ACC112 (cell line): ENCODE measurements at regions not wholly inside any gene's neighbourhood (a gene's known extent, or its start where the extent isn't known, plus 50 kb on each side); places are given as distances from the start of the nearest gene placed in this dataset.

Experiments
- H2AFZ ChIP-seq: fragments of 200-600 bp; sonication (generic); one replicate; pipeline ENCODE4 v1.6.0; 2017; ENCODE audit warnings: antibody characterized with exemption, low read length; ENCODE audit not compliant: unreplicated experiment
- H3K27ac ChIP-seq: fragments of 200-600 bp; sonication (generic); 2 replicates; pipeline ENCODE4 v1.5.1; 2014; ENCODE audit warnings: low read depth, mild to moderate bottlenecking, antibody characterized with exemption, low read length, moderate library complexity
- H3K27me3 ChIP-seq: fragments of 200-600 bp; sonication (generic); 2 replicates; pipeline ENCODE4 v1.6.1; 2014; ENCODE audit warnings: mild to moderate bottlenecking, antibody characterized with exemption, low read length, moderate library complexity, mixed read lengths; ENCODE audit not compliant: insufficient read depth
- H3K36me3 ChIP-seq: fragments of 200-600 bp; sonication (generic); 2 replicates; pipeline ENCODE4 v1.6.1; 2016; ENCODE audit warnings: mild to moderate bottlenecking, antibody characterized with exemption, low read length, moderate library complexity, mixed read lengths; ENCODE audit not compliant: insufficient read depth
- H3K4me1 ChIP-seq: fragments of 200-600 bp; sonication (generic); one replicate; pipeline ENCODE4 v1.6.1; 2016; ENCODE audit warnings: low read length, mixed read lengths; ENCODE audit not compliant: insufficient read depth, unreplicated experiment, control insufficient read depth
- H3K4me3 ChIP-seq: fragments of 200-600 bp; sonication (generic); 2 replicates; pipeline ENCODE4 v1.5.1; 2014; ENCODE audit warnings: mild to moderate bottlenecking, low read depth, low read length
- H3K79me2 ChIP-seq: fragments of 200-600 bp; sonication (generic); one replicate; pipeline ENCODE4 v1.6.0; 2016; ENCODE audit warnings: low read length; ENCODE audit not compliant: control insufficient read depth, unreplicated experiment, insufficient read depth

DNA sequence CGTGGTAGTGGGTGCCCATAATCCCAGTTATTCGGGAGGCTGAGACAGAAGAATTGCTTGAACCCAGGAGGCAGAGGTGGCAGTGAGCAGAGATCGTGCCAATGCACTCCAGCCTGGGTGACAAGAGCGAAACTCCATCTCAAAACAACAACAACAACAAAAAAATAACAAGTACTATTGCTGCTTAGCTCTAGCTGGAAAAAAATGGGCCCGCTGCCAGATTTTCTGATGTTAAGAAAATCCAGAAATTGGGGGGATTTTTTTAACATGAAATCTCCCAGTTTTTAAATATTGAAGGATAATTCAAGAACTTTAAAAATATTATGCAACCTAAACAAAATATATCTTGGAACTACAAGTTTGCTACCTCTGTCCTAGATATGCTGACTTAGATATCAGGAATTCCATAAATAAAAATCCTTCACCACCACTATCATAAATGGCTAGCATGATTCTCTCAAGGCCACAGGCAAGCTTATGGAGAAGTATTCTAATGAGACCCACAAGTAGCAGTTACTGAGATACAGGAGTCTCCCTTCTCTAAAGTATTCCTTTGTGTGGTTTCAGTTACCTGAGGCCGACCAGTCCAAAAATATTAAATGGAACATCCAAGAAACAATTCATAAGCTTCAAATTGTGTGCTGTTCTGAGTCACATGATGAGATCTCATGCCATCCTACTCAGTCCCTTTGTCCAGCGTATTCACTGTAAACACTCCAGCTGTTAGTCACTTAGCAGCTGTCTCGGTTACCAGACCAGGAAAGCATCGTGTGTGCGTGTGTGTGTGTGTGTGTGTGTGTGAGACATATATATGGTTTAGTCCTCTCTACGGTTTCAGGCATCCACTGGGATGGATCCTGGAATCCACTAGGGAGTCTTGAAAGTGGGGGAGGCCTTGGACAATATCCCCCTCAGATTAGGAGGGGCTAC, 277.2 kb downstream of the TBL1XR1 start:
- Histone ChIP-seq H3K4me1 (peaks cover 2% of the 10 kb centered on the region), H3K79me2 (no peaks in the 10 kb centered on the region), H3K27ac (no peak overlapping the region), H2AFZ (no peak overlapping the region), H3K36me3 (no peaks in the 10 kb centered on the region), H3K4me3 (no peak overlapping the region), H3K27me3 (no peaks in the 10 kb centered on the region)

DNA sequence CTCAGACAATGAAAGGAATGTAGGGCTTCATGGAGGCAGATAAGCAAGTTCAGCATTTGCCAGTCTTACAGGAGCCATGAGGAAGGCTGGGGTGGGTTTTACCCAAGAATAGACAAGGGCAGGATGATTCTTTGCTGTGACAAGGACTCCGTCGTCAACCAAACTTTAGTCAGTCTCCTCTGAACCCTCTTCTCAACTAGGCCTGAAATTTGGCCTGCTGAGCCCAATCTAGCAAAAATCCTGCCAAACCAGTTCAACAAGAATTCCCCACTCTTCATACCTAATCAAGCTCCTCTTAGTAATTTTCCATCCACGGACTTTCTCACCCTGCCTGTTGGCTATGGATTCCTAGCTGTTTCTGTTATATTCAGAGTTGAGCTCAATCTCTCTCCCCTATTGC, 280.5 kb downstream of the TBL1XR1 start:
- H2AFZ ChIP-seq, result no peak overlapping the region
- no peak overlapping the region for H3K27ac ChIP-seq

DNA sequence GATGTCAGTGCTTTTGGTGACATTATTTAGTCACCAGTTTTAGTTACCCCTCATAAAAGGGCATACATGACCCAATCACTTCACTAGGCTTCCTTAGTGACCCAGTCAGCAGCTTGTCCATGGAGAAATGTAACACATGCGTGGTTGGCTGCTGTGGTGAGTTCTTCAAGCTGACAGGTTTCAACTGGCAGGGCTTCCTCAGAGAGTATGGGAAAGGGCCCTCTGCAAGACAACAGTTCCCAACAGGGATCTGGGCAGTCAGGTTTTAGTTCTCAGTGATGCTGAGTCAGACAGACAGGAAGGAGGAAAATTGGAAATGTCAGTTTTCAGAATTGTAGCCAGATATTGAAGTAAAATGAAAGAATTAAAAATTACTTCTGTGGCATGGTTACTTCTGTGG, 282.5 kb downstream of the TBL1XR1 start:
- Histone ChIP-seq H3K4me1 (no peaks in the 10 kb centered on the region), H3K27ac (no peak overlapping the region), H3K36me3 (no peaks in the 10 kb centered on the region), H3K79me2 (no peaks in the 10 kb centered on the region), H2AFZ (no peak overlapping the region), H3K4me3 (no peak overlapping the region), H3K27me3 (0 out of 2 replicates have a peak, but pooled peaks cover 2% of the 10 kb centered on the region)

More for the DNA sequence above, 280.5 kb downstream of the TBL1XR1 start:
- H3K4me3 ChIP-seq, result no peak overlapping the region
- H3K79me2 ChIP-seq, result no peaks in the 10 kb centered on the region
- H3K4me1 ChIP-seq, result peaks cover 2% of the 10 kb centered on the region
- no peaks in the 10 kb centered on the region for H3K36me3 ChIP-seq
- no peaks in the 10 kb centered on the region for H3K27me3 ChIP-seq

DNA sequence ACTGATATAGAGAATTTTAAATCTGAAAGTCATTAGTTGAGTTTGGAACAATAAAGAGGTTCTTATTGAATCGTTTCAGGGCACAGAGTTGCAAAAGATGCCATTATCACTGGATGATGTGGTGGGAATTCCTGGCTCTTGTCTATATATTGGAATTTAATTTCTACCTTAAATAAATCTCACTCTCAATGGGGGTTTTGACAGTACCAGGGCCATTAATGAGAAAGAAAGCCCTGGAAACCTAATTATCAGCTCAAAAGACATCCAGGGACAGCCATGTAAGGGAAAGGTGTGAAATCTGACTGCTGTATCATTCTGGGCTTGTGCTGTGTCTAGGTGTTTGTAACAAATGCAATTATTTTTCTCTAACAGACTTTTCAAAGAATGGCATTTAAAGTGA, 285.7 kb downstream of the TBL1XR1 start:
- Histone ChIP-seq H3K36me3 (no peaks in the 10 kb centered on the region), H3K27ac (no peak overlapping the region), H2AFZ (no peak overlapping the region), H3K27me3 (0 out of 2 replicates have a peak, but pooled peaks cover 2% of the 10 kb centered on the region), H3K4me1 (peaks cover under 1% of the 10 kb centered on the region), H3K79me2 (no peaks in the 10 kb centered on the region), H3K4me3 (no peak overlapping the region)

DNA sequence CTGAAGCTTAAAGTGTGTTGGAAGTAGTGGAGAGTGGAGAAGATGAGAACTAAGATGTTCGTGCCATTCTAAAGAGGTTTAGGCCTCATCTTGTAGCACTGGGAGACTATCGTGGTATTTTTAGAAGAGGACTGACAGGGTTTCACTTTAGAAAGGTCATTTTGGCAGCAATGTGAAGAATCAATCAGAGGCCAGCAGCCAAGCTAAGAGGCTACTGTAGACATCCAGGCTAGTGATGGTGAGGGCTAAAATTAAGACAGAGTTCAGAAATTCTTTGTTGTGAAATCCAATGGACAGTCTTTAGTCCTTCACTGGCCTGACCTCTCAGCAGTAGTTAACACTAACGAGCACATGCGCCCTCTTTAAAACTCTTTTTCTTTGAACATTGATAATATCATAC, 288.2 kb downstream of the TBL1XR1 start:
- H2AFZ ChIP-seq, result no peak overlapping the region
- H3K36me3 ChIP-seq, result no peaks in the 10 kb centered on the region
- no peaks in the 10 kb centered on the region for H3K79me2 ChIP-seq
- H3K4me1 ChIP-seq, result peaks cover 5% of the 10 kb centered on the region
- H3K27ac ChIP-seq, result no peak overlapping the region
- no peak overlapping the region for H3K4me3 ChIP-seq
- 0 out of 2 replicates have a peak, but pooled peaks cover 2% of the 10 kb centered on the region for H3K27me3 ChIP-seq

DNA sequence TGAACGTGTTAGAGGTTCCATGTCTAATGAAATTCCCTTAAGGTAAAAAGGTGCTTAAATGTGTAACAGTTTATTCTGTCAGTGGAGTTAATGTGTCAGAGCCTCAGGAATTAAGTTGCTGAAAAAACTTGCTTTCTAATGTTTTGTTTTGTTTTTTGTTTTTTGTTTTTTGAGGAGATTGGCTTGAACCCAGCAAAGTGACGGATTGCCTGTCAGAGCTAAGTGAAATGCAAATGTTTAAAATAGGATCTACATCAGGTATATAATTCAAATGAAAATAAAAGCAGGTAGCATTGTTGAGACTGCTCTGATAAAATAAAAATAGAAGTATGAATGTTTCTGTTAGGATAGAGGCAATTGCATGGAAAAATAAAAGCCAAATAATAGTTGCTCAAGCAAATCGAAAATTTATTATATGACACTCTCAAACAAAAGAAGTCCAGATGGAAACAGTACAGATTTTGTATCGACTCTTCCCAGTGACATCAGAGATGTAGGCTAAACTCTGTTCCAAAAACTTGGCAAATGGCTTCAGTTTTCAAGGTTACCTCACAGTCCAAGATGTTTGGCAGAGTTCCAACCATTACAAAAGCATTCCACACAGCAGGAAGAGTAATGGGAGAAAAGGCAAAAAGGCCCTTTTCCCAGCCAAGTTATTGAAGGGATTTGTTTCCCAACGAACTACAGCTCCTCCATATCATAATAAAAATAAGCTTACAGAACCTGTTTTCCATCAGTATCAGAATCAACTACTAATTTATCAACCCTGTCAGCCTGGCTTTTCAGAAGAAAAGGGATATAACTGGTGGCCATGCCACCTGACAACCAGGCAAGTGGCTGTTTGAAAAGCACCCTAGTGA, 291.0 kb downstream of the TBL1XR1 start:
- Histone ChIP-seq H3K4me3 (no peak overlapping the region), H3K79me2 (no peaks in the 10 kb centered on the region), H2AFZ (no peak overlapping the region), H3K36me3 (no peaks in the 10 kb centered on the region), H3K4me1 (peaks cover 5% of the 10 kb centered on the region), H3K27ac (no peak overlapping the region), H3K27me3 (0 out of 2 replicates have a peak, but pooled peaks cover 1% of the 10 kb centered on the region)

DNA sequence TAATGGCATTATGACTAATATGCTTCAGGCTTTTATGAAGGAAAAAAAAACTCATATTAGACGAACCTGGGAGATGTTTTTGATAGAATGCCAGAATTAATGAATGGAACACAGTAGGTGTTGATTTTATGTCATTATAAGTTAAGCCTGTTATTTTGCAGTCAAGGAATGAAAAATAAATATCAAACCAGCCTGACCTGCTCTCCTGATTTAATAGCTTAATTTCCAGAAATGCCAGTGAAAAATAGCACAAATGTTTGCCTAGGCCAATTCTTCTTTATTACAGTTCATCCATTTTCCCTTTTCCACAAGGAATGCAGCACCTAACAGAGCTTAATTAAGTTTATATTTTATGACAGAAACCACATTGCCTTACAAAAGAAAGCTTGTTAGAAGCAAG, 292.0 kb downstream of the TBL1XR1 start:
- Histone ChIP-seq H2AFZ (no peak overlapping the region), H3K4me3 (no peak overlapping the region), H3K4me1 (peaks cover 5% of the 10 kb centered on the region), H3K36me3 (no peaks in the 10 kb centered on the region), H3K79me2 (no peaks in the 10 kb centered on the region), H3K27ac (no peak overlapping the region), H3K27me3 (no peaks in the 10 kb centered on the region)

DNA sequence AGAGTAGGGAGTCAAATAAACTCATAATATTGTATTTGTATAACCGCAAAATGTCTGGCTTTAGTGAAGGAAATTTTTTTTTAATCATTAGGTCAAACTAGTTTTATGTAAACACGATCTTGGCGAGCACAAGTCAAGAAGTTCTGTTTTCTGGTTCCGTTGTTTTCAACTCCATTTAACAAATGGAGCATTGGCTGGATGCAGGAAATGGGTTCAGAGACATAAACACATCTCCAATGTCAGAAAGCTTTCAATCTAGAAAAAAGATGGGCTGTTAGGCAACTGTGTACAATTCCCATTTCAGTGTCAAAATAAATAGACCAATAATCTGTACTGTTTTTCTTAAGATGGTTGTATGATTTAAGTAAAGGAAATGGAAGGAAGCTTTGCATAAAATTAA, 292.8 kb downstream of the TBL1XR1 start:
- peaks cover 5% of the 10 kb centered on the region for H3K4me1 ChIP-seq
- peaks cover 5% of the 10 kb centered on the region; the same call in 1 of the 2 replicates for H3K27me3 ChIP-seq
- H3K4me3 ChIP-seq, result no peak overlapping the region
- no peak overlapping the region for H2AFZ ChIP-seq
- H3K79me2 ChIP-seq, result no peaks in the 10 kb centered on the region
- no peak overlapping the region for H3K27ac ChIP-seq
- H3K36me3 ChIP-seq, result no peaks in the 10 kb centered on the region

DNA sequence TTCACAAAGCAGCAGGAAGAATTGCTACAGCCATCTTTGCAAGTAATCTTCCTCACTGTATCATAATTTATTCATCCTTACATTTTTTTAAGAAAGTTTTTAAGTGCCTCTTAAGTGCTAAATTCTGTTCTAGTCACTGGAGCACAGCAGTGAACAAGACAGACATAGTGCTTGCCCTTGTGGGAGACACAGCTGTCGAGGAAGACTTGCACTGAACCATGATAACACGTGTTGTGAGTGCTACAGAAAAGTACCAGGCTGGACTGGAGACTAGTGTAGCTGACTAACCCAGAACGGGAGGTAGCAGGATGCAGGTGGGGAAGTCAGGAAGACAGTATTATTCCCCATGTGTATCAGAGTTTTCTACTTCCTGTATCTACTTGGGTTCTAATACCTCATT, 300.6 kb downstream of the TBL1XR1 start:
- H3K36me3 ChIP-seq, result no peaks in the 10 kb centered on the region
- H3K27me3 ChIP-seq, result peaks cover 25% of the 10 kb centered on the region; the same call in 1 of the 2 replicates
- no peaks in the 10 kb centered on the region for H3K4me1 ChIP-seq
- no peaks in the 10 kb centered on the region for H3K79me2 ChIP-seq
- H3K4me3 ChIP-seq, result no peak overlapping the region
- no peak overlapping the region for H2AFZ ChIP-seq
- H3K27ac ChIP-seq, result no peak overlapping the region

DNA sequence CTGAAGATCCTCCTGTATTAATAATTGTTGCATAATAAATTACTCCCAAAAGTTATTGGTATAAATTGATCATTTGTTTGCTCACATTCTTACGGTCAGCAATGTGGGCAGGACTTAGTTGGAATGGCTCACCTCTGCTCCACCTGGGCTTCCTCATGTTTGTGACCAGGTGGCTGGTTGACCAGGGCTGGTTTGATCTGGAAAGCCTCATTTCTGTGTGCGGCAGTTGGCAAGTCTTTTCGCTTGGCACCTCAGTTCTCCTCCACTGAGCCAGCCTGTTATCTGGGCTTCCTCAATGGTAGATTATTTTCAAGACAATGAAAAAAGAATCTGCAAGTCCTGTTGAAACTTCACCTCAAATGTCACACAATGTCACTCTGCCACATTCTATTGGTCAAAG, 301.1 kb downstream of the TBL1XR1 start:
- Histone ChIP-seq H3K27ac (no peak overlapping the region), H3K27me3 (peaks cover 25% of the 10 kb centered on the region; the same call in 1 of the 2 replicates), H3K79me2 (no peaks in the 10 kb centered on the region), H3K4me1 (no peaks in the 10 kb centered on the region), H3K36me3 (no peaks in the 10 kb centered on the region), H3K4me3 (no peak overlapping the region), H2AFZ (no peak overlapping the region)
